Spleen (tissue), 7 donors: ENCODE measurements at regions not wholly inside any gene's neighbourhood (a gene's known extent, or its start where the extent isn't known, plus 50 kb on each side); places are given as distances from the start of the nearest gene placed in this dataset.

ENCODE experiments used
- CTCF ChIP-seq, 11 experiments: fragments of 200-600 bp in 7 of 11; fragments of 450-650 bp in 4 of 11; sonication (generic) in 4 of 11; IDR thresholded peaks in 8 of 11; conservative IDR thresholded peaks in 3 of 11; 1 replicate in 7 of 11; 2 replicates in 4 of 11; pipeline versions ENCODE4 v1.4.0 to v1.8.0; 2016 to 2021; ENCODE audit warnings: antibody characterized with exemption in 11 of 11, inconsistent platforms in 4 of 11, mild to moderate bottlenecking in 1 of 11
- POLR2A ChIP-seq, 3 donors: fragments of 450-650 bp; IDR thresholded peaks; one replicate each; pipeline ENCODE4 v1.5.1; 2017; ENCODE audit warnings: antibody characterized with exemption in 3 of 3, mild to moderate bottlenecking in 1 of 3
- donor health status: DM: no; HTN: no; CAD: no; lungs with moderate emphysema.
- donor health status: DM: no; HTN: no; CAD: no.
- donor health status: DM: no; HTN: no; CAD: no.

- TF ChIP-seq CTCF (IDR thresholded peaks at IDR 0.05 in 8 of 11, conservative IDR thresholded peaks at IDR 0.05 in 3 of 11), result no peak
- no peak for TF ChIP-seq POLR2A (IDR thresholded peaks at IDR 0.05)
Measured at GRCh38 chr2:118431586-118431985, 343.3 kb downstream of the INSIG2 start.
